H1 (cell line): ENCODE measurements at regions not wholly inside any gene's neighbourhood (a gene's known extent, or its start where the extent isn't known, plus 50 kb on each side); places are given as distances from the start of the nearest gene placed in this dataset.

ENCODE experiments used
- ASH2L ChIP-seq: fragments of 200-600, 300-600 bp; sonication (generic); IDR thresholded peaks from one replicate; pipeline ENCODE4 v1.7.1; 2017; ENCODE audit warnings: low read length
- EGR1 ChIP-seq: IDR thresholded peaks from 2 replicates; pipeline ENCODE4 v1.6.1; 2011; ENCODE audit warnings: low read depth, low read length, borderline replicate concordance
- HDAC2 ChIP-seq, 2 experiments: fragments of 300-600 bp in 1 of 2; sonication (generic) in 1 of 2; IDR thresholded peaks; 2 replicates each; pipeline ENCODE4 v1.6.1; 2011 to 2012; ENCODE audit warnings: low read depth in 2 of 2, low read length in 2 of 2, mild to moderate bottlenecking in 2 of 2, moderate library complexity in 2 of 2, borderline replicate concordance in 1 of 2, inconsistent platforms in 1 of 2
- HDAC6 ChIP-seq: IDR thresholded peaks from one replicate; pipeline ENCODE4 v1.7.1; 2012; ENCODE audit warnings: low read depth, mild to moderate bottlenecking, inconsistent platforms, low read length, moderate library complexity
- POLR2AphosphoS5 ChIP-seq: IDR thresholded peaks from 2 replicates; pipeline ENCODE4 v1.6.1; 2011; ENCODE audit warnings: low read depth, low read length
- SIRT6 ChIP-seq: IDR thresholded peaks from one replicate; pipeline ENCODE4 v1.7.1; 2012; ENCODE audit warnings: low read length, inconsistent platforms
- TAF1 ChIP-seq: IDR thresholded peaks from 2 replicates; pipeline ENCODE4 v1.6.1; 2011; ENCODE audit warnings: mild to moderate bottlenecking, low read depth, low read length
- TAF7 ChIP-seq: optimal IDR thresholded peaks from 2 replicates; pipeline ENCODE3; 2011; ENCODE audit warnings: low read depth, mild to moderate bottlenecking, inconsistent platforms, low read length, moderate library complexity, borderline replicate concordance

GRCh38 chr5:121780406-121780805 is 71.3 kb upstream of the FTMT start (continued):
- no peak for TF ChIP-seq HDAC2 (IDR thresholded peaks at IDR 0.05; ENCODE audit: borderline replicate concordance in 1 of 2, low read depth in 2 of 2, low read length in 2 of 2)
- TF ChIP-seq HDAC6: no peak
- no peak for TF ChIP-seq EGR1
- TF ChIP-seq TAF1: no peak
- TF ChIP-seq POLR2AphosphoS5: no peak
- no peak for TF ChIP-seq SIRT6
- TF ChIP-seq TAF7: no peak
- no peak for TF ChIP-seq ASH2L
